DND-41 (cell line): ENCODE measurements at regions not wholly inside any gene's neighbourhood (a gene's known extent, or its start where the extent isn't known, plus 50 kb on each side); places are given as distances from the start of the nearest gene placed in this dataset.

Source experiments
- ATAC-seq: fragments of 200-7000 bp; cut with Tn5 transposase; 3 replicates; pipeline ENCODE4 v1.9.1; 2021; ENCODE audit warnings: low read depth; ENCODE audit not compliant: insufficient read depth
- DNase-seq: peaks from one replicate; pipeline ENCODE4 v3.0.0-alpha.2; 2020
- H2AFZ ChIP-seq: 2 replicates; pipeline ENCODE4 v1.6.0; 2012; ENCODE audit warnings: low read depth, low read length
- H3K27ac ChIP-seq: 2 replicates; pipeline ENCODE4 v1.5.1; 2012; ENCODE audit warnings: low read length, inconsistent platforms
- H3K27me3 ChIP-seq: fragments of 200-600 bp; sonication (generic); 2 replicates; pipeline ENCODE4 v1.6.0; 2012; ENCODE audit warnings: low read length, mild to moderate bottlenecking, inconsistent platforms; ENCODE audit not compliant: insufficient read depth, poor library complexity
- H3K36me3 ChIP-seq: 2 replicates; pipeline ENCODE4 v1.5.1; 2012; ENCODE audit warnings: low read length, inconsistent platforms; ENCODE audit not compliant: insufficient read depth
- H3K4me1 ChIP-seq: 2 replicates; pipeline ENCODE4 v1.5.1; 2012; ENCODE audit warnings: mild to moderate bottlenecking, low read length; ENCODE audit not compliant: insufficient read depth
- H3K4me2 ChIP-seq: 2 replicates; pipeline ENCODE4 v1.6.0; 2012; ENCODE audit warnings: mild to moderate bottlenecking, moderate library complexity, low read length, inconsistent platforms; ENCODE audit not compliant: insufficient read depth
- H3K4me3 ChIP-seq, 2 experiments: fragments of 200-600 bp in 1 of 2; shearing (Covaris generic) in 1 of 2; 2 replicates each; pipeline ENCODE4 v1.5.1; 2012 to 2016; ENCODE audit warnings: inconsistent platforms in 2 of 2, low read length in 2 of 2, mild to moderate bottlenecking in 2 of 2, low read depth in 1 of 2, moderate library complexity in 1 of 2
- H3K79me2 ChIP-seq: 2 replicates; pipeline ENCODE4 v1.6.0; 2012; ENCODE audit warnings: low read length, inconsistent platforms; ENCODE audit not compliant: insufficient read depth
- H3K9ac ChIP-seq: 2 replicates; pipeline ENCODE4 v1.6.0; 2012; ENCODE audit warnings: low read depth, mild to moderate bottlenecking, inconsistent platforms, low read length, moderate library complexity
- H3K9me3 ChIP-seq: 2 replicates; pipeline ENCODE4 v1.5.1; 2012; ENCODE audit warnings: low read length, moderate library complexity, mild to moderate bottlenecking, inconsistent platforms; ENCODE audit not compliant: insufficient read depth, severe bottlenecking
- H4K20me1 ChIP-seq: 2 replicates; pipeline ENCODE4 v1.6.0; 2012; ENCODE audit warnings: low read length; ENCODE audit not compliant: insufficient read depth
- CTCF ChIP-seq: IDR thresholded peaks from 2 replicates; pipeline ENCODE4 v1.5.1; 2012; ENCODE audit warnings: borderline replicate concordance, low read length, moderate library complexity, mild to moderate bottlenecking; ENCODE audit not compliant: poor library complexity, severe bottlenecking; ENCODE audit errors: extremely low read depth
- EZH2 ChIP-seq: IDR thresholded peaks from 3 replicates; pipeline ENCODE4 v1.6.1; 2012; ENCODE audit warnings: borderline replicate concordance, low read depth, mild to moderate bottlenecking, moderate library complexity, low read length, inconsistent platforms; ENCODE audit not compliant: severe bottlenecking

DNA sequence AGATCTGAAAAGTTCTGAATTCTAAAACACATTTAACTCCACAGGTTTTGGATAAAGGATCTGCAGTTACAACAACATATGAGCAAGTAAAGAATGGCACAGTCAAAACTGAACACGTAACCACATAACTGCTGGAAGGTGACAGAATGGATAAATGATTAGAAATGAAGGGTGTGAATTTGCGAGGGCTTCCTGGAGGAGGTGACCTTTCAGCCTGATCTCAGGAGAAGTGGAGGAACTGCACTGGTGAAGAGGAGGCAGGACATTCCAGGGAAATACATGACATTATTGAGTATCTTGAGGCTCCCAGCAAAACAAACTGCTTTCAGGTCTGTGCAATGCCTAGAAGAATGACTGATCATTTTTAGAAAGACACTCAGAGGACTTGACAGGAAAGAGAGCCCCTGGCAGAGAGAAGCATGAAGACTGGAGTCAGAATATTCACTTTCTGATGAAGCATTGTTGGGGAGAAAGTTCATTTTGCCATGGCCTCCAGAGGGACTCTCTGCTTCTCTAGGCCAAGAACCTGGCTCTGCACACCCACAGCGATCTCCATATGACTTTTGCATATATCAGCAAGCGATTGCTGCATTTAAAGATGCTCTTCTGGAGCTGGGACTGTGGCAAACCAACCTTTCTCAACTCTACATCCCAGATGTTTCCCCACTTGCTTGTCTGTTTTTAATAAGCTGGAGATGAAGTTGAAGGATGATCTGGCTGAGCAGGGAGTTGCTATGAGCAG, 122.7 kb upstream of the FAM78B start:
- DNase-seq (no peak), ATAC-seq (no peak)
- no peak overlapping the region for H3K4me3 ChIP-seq
- no peaks in the 10 kb centered on the region for H3K4me1 ChIP-seq
- no peak overlapping the region for H3K9ac ChIP-seq
- TF ChIP-seq CTCF (no peak), EZH2 (no peak)
- no peaks in the 10 kb centered on the region for H4K20me1 ChIP-seq
- no peaks in the 10 kb centered on the region for H3K79me2 ChIP-seq
- no peaks in the 10 kb centered on the region for H3K36me3 ChIP-seq
- peaks cover 5% of the 10 kb centered on the region for H3K27me3 ChIP-seq
- H3K4me2 ChIP-seq = no peak overlapping the region
- H3K9me3 ChIP-seq = no peaks in the 10 kb centered on the region
- H2AFZ ChIP-seq = no peak overlapping the region
- H3K27ac ChIP-seq = no peak overlapping the region

DNA sequence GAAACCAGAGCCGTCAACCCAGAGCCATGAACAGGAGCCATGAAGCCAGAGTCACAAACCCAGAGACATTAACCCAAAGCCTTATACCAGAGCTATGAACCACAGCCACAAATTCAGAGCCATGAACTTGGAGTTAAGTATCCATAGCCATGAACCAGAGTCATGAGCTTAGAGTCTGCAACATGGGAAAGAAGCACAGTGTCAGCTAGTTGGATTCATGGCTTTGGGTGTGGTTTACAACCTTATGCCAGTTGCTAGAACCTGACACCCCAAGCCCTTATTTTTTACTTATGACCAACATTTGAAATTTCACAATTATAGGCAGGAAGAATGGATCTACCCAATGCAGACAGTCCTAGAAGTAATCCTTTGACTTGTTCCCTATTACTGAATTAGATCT, 128.9 kb upstream of the FAM78B start:
- ATAC-seq = no peak

GRCh38 chr1:166297993-166298392, 131.2 kb upstream of the FAM78B start:
- H3K36me3 ChIP-seq = no peaks in the 10 kb centered on the region
- no peak for TF ChIP-seq CTCF
- TF ChIP-seq EZH2 = no peak
- no peaks in the 10 kb centered on the region for H3K79me2 ChIP-seq
- H3K9me3 ChIP-seq = no peaks in the 10 kb centered on the region
- no peak overlapping the region for H3K4me2 ChIP-seq
- no peak for DNase-seq
- no peak for ATAC-seq
- peaks cover 10% of the 10 kb centered on the region for H3K27me3 ChIP-seq
- H3K4me1 ChIP-seq = no peaks in the 10 kb centered on the region
- H3K27ac ChIP-seq = no peak overlapping the region
- H3K4me3 ChIP-seq = no peak overlapping the region
- H4K20me1 ChIP-seq = no peaks in the 10 kb centered on the region
- H2AFZ ChIP-seq = no peak overlapping the region
- H3K9ac ChIP-seq = no peak overlapping the region

More for the DNA sequence above, 128.9 kb upstream of the FAM78B start:
- no peak for DNase-seq
- no peak for TF ChIP-seq CTCF
- Histone ChIP-seq H3K4me3 (no peak overlapping the region), H3K36me3 (no peaks in the 10 kb centered on the region), H3K79me2 (no peaks in the 10 kb centered on the region), H3K9ac (no peak overlapping the region), H2AFZ (no peak overlapping the region), H3K9me3 (no peaks in the 10 kb centered on the region), H3K4me1 (no peaks in the 10 kb centered on the region), H3K4me2 (no peak overlapping the region), H3K27me3 (peaks cover 5% of the 10 kb centered on the region), H4K20me1 (no peaks in the 10 kb centered on the region), H3K27ac (no peak overlapping the region)
